ENCODE measurements at regions not wholly inside any gene's neighbourhood (a gene's known extent, or its start where the extent isn't known, plus 50 kb on each side); places are given as distances from the start of the nearest gene placed in this dataset.

DNA sequence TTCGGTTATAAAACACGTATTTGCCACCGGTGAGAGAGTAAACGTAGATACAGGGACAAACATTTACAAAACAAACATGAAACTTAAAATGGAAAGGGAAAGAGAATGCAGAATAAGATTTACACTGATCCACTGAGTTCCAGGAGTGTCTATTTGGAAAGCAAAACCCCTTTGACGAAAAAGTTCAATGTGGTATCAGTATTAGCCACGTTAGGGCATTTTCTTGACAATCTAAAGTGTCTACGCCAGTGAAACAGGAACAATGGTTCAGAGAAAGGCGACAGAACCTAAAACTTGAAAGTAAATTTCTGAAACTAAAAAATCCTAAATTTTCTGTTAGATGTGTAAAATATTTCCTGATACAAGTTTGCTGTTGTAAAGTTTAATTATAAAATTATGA, 278.5 kb upstream of the TENM3 start:
- H3K9me3 ChIP-seq (ENCODE audit: insufficient read depth, low read length), result no peaks in the 10 kb centered on the region
- no peaks in the 10 kb centered on the region for H3K36me3 ChIP-seq (ENCODE audit: insufficient read depth, insufficient read length, low read length)
- H3K4me1 ChIP-seq (ENCODE audit: insufficient read depth, insufficient read length), result no peaks in the 10 kb centered on the region
- no peak for DNase-seq (ENCODE audit: low read depth, low spot score)
- H3K27me3 ChIP-seq (ENCODE audit: insufficient read depth, insufficient read length), result no peaks in the 10 kb centered on the region
- TF ChIP-seq ZNF274 (IDR thresholded peaks at IDR 0.05; ENCODE audit: low read depth, low read length) (no peak), SUZ12 (IDR thresholded peaks at IDR 0.05; ENCODE audit: extremely low read depth, insufficient read depth, insufficient read length) (no peak), YY1 (IDR thresholded peaks at IDR 0.05; ENCODE audit: insufficient read depth, insufficient read length) (no peak)
- no peak overlapping the region for H3K4me3 ChIP-seq (ENCODE audit: insufficient read length, low read depth)
- H3K9ac ChIP-seq (ENCODE audit: insufficient read length, low read depth), result no peak overlapping the region

- H3K9me3 ChIP-seq (ENCODE audit: insufficient read depth, low read length), result no peaks in the 10 kb centered on the region
- H3K36me3 ChIP-seq (ENCODE audit: insufficient read depth, insufficient read length, low read length), result no peaks in the 10 kb centered on the region
- H3K4me1 ChIP-seq (ENCODE audit: insufficient read depth, insufficient read length), result no peaks in the 10 kb centered on the region
- TF ChIP-seq YY1 (IDR thresholded peaks at IDR 0.05; ENCODE audit: insufficient read depth, insufficient read length) (no peak), SUZ12 (IDR thresholded peaks at IDR 0.05; ENCODE audit: extremely low read depth, insufficient read depth, insufficient read length) (no peak), ZNF274 (IDR thresholded peaks at IDR 0.05; ENCODE audit: low read depth, low read length) (no peak)
- H3K4me3 ChIP-seq (ENCODE audit: insufficient read length, low read depth), result no peak overlapping the region
- DNase-seq (ENCODE audit: low read depth, low spot score), result no peak
- H3K27me3 ChIP-seq (ENCODE audit: insufficient read depth, insufficient read length), result no peaks in the 10 kb centered on the region
- H3K9ac ChIP-seq (ENCODE audit: insufficient read length, low read depth), result no peak overlapping the region
These were observed 277.1 kb upstream of the TENM3 start for GRCh38 chr4:181966104-181966551.

GRCh38 chr4:181967401-181967800, 275.8 kb upstream of the TENM3 start:
- Histone ChIP-seq H3K9me3 (ENCODE audit: insufficient read depth, low read length) (no peaks in the 10 kb centered on the region), H3K9ac (ENCODE audit: insufficient read length, low read depth) (no peak overlapping the region), H3K36me3 (ENCODE audit: insufficient read depth, insufficient read length, low read length) (no peaks in the 10 kb centered on the region), H3K27me3 (ENCODE audit: insufficient read depth, insufficient read length) (no peaks in the 10 kb centered on the region), H3K4me3 (ENCODE audit: insufficient read length, low read depth) (no peak overlapping the region), H3K4me1 (ENCODE audit: insufficient read depth, insufficient read length) (no peaks in the 10 kb centered on the region)
- TF ChIP-seq SUZ12 (IDR thresholded peaks at IDR 0.05; ENCODE audit: extremely low read depth, insufficient read depth, insufficient read length) (no peak), ZNF274 (IDR thresholded peaks at IDR 0.05; ENCODE audit: low read depth, low read length) (no peak), YY1 (IDR thresholded peaks at IDR 0.05; ENCODE audit: insufficient read depth, insufficient read length) (no peak)
- no peak for DNase-seq (ENCODE audit: low read depth, low spot score)

GRCh38 chr4:181968371-181968770, 274.8 kb upstream of the TENM3 start:
- no peak for DNase-seq (ENCODE audit: low read depth, low spot score)
- H3K9me3 ChIP-seq (ENCODE audit: insufficient read depth, low read length), result no peaks in the 10 kb centered on the region

GRCh38 chr4:181969151-181969550, 274.1 kb upstream of the TENM3 start:
- no peaks in the 10 kb centered on the region for H3K4me1 ChIP-seq (ENCODE audit: insufficient read depth, insufficient read length)
- H3K36me3 ChIP-seq (ENCODE audit: insufficient read depth, insufficient read length, low read length), result no peaks in the 10 kb centered on the region
- H3K27me3 ChIP-seq (ENCODE audit: insufficient read depth, insufficient read length), result no peaks in the 10 kb centered on the region

More at GRCh38 chr4:181968371-181968770, 274.8 kb upstream of the TENM3 start:
- Histone ChIP-seq H3K9ac (ENCODE audit: insufficient read length, low read depth) (no peak overlapping the region), H3K36me3 (ENCODE audit: insufficient read depth, insufficient read length, low read length) (no peaks in the 10 kb centered on the region), H3K4me3 (ENCODE audit: insufficient read length, low read depth) (no peak overlapping the region), H3K27me3 (ENCODE audit: insufficient read depth, insufficient read length) (no peaks in the 10 kb centered on the region), H3K4me1 (ENCODE audit: insufficient read depth, insufficient read length) (no peaks in the 10 kb centered on the region)
- no peak for TF ChIP-seq YY1 (IDR thresholded peaks at IDR 0.05; ENCODE audit: insufficient read depth, insufficient read length)
- TF ChIP-seq SUZ12 (IDR thresholded peaks at IDR 0.05; ENCODE audit: extremely low read depth, insufficient read depth, insufficient read length), result no peak
- no peak for TF ChIP-seq ZNF274 (IDR thresholded peaks at IDR 0.05; ENCODE audit: low read depth, low read length)

DNA sequence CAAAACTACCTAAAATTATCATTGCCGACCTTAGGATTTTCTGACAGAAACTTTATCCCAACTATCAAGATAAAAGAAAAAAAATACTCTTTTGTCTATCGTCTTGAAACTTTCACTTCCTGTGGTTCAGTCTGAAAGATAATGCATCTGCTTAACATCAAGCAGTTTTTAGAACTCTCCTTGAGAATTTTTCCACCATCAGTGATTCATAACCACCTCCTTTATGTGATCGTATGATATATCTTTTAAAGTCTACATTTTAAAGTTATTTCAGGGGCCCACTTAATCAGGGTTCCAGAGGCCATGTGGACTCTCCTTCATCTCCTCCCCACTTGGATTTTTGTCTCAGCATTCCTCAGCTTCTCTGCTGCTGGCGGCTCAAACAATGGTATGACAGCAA, 272.8 kb upstream of the TENM3 start:
- no peaks in the 10 kb centered on the region for H3K4me1 ChIP-seq (ENCODE audit: insufficient read depth, insufficient read length)
- H3K27me3 ChIP-seq (ENCODE audit: insufficient read depth, insufficient read length), result no peaks in the 10 kb centered on the region
- H3K9ac ChIP-seq (ENCODE audit: insufficient read length, low read depth), result no peak overlapping the region
- no peak for TF ChIP-seq ZNF274 (IDR thresholded peaks at IDR 0.05; ENCODE audit: low read depth, low read length)
- no peak for TF ChIP-seq YY1 (IDR thresholded peaks at IDR 0.05; ENCODE audit: insufficient read depth, insufficient read length)
- TF ChIP-seq SUZ12 (IDR thresholded peaks at IDR 0.05; ENCODE audit: extremely low read depth, insufficient read depth, insufficient read length), result no peak
- H3K4me3 ChIP-seq (ENCODE audit: insufficient read length, low read depth), result no peak overlapping the region
- H3K9me3 ChIP-seq (ENCODE audit: insufficient read depth, low read length), result no peaks in the 10 kb centered on the region; the same call in 1 of the 2 replicates
- peaks cover 1% of the 10 kb centered on the region for H3K36me3 ChIP-seq (ENCODE audit: insufficient read depth, insufficient read length, low read length)
- no peak for DNase-seq (ENCODE audit: low read depth, low spot score)

More at GRCh38 chr4:181969151-181969550, 274.1 kb upstream of the TENM3 start:
- no peak overlapping the region for H3K4me3 ChIP-seq (ENCODE audit: insufficient read length, low read depth)
- no peak overlapping the region for H3K9ac ChIP-seq (ENCODE audit: insufficient read length, low read depth)
- no peak for TF ChIP-seq SUZ12 (IDR thresholded peaks at IDR 0.05; ENCODE audit: extremely low read depth, insufficient read depth, insufficient read length)
- no peak for TF ChIP-seq YY1 (IDR thresholded peaks at IDR 0.05; ENCODE audit: insufficient read depth, insufficient read length)
- no peak for TF ChIP-seq ZNF274 (IDR thresholded peaks at IDR 0.05; ENCODE audit: low read depth, low read length)
- DNase-seq (ENCODE audit: low read depth, low spot score), result no peak
- H3K9me3 ChIP-seq (ENCODE audit: insufficient read depth, low read length), result no peaks in the 10 kb centered on the region; the same call in 1 of the 2 replicates

DNA sequence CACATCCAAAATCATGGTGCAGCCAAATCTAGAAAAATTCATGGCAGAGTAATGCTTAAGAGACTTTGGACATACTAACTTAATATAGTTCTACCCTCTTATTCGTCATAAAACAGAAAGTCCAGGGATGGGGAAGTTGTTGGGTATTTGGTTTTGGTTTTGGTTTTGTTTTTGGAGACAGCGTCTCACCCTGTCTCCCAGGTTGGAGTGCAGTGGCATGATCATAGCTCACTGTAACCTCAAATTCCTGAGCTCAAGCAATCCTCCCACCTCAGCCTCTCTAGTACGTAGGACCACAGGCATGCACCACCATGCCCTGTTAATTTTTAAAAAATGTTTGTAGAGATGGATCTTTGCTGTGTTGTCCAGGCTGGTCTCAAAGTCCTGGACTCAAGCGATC, 271.8 kb upstream of the TENM3 start:
- Histone ChIP-seq H3K9me3 (ENCODE audit: insufficient read depth, low read length) (no peaks in the 10 kb centered on the region; the same call in 1 of the 2 replicates), H3K4me3 (ENCODE audit: insufficient read length, low read depth) (no peak overlapping the region), H3K27me3 (ENCODE audit: insufficient read depth, insufficient read length) (no peaks in the 10 kb centered on the region), H3K4me1 (ENCODE audit: insufficient read depth, insufficient read length) (no peaks in the 10 kb centered on the region), H3K9ac (ENCODE audit: insufficient read length, low read depth) (no peak overlapping the region), H3K36me3 (ENCODE audit: insufficient read depth, insufficient read length, low read length) (peaks cover 8% of the 10 kb centered on the region)
- no peak for DNase-seq (ENCODE audit: low read depth, low spot score)
- TF ChIP-seq YY1 (IDR thresholded peaks at IDR 0.05; ENCODE audit: insufficient read depth, insufficient read length) (no peak), ZNF274 (IDR thresholded peaks at IDR 0.05; ENCODE audit: low read depth, low read length) (no peak), SUZ12 (IDR thresholded peaks at IDR 0.05; ENCODE audit: extremely low read depth, insufficient read depth, insufficient read length) (no peak)

All from NT2/D1 (cell line).